ENCODE measurements at regions not wholly inside any gene's neighbourhood (a gene's known extent, or its start where the extent isn't known, plus 50 kb on each side); places are given as distances from the start of the nearest gene placed in this dataset.

GRCh38 chr10:30553018-30553625 lies 76.4 kb downstream of the LYZL2 start:
- TF ChIP-seq POLR2A (IDR thresholded peaks at IDR 0.05) = no peak
- TF ChIP-seq CTCF (IDR thresholded peaks at IDR 0.05) = no peak

Data from esophagus squamous epithelium (tissue), 4 donors.